Renal cortex interstitium (tissue), 11 donors: ENCODE measurements at regions not wholly inside any gene's neighbourhood (a gene's known extent, or its start where the extent isn't known, plus 50 kb on each side); places are given as distances from the start of the nearest gene placed in this dataset.
"Not testable (repeated sequence)": the region's sequence is repeated elsewhere in the genome, so short reads cannot be mapped to it uniquely, and the experiment has no call there.

ENCODE experiments used
- DNase-seq, 11 donors: peaks; one replicate each; pipeline ENCODE4 v3.0.0-alpha.2; 2013; ENCODE audit warnings: low read depth in 9 of 11, low spot score in 4 of 11; ENCODE audit errors: extremely low read depth in 1 of 11

GRCh38 chr11:92125321-92125720 lies 99.3 kb upstream of the FAT3 start:
- DNase-seq, result no peak

DNA sequence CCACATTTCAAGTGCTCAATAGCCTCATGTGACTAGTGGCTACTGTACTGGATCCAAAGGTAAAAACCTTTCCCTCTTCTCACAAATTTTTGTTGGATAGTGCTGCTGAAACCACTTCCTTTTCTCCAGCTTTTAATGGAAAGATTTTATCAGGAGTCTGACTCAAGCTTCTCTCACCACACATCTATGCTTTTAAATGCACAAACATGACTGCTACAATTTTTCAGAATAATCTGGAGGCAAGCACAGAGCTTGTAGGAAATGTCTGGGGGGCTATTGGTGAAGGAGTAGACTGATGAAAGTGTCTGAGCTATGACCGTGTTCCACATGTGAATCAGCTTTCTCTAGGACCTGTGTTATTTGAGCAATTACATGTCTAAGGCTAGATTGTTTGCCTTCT lies 101.1 kb upstream of the FAT3 start:
- no peak for DNase-seq

DNA sequence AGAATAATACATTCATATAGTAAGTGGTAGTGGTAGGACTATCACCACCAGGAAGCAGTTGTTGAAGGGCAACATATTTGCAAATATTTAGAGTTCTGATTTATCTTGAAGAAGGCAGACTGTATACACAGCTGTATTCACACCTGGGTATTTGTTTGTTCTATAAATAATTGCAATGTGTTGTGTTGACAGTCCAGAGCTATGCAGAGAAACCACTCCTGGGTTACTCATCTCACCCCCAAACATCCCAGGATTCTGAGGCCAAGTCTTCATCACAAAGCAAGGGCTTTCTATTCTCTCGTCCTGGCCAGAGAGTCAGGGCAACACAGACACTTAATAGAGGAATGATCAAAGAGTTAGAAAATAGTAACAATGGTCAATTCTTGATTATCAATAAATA lies 102.1 kb upstream of the FAT3 start:
- no peak for DNase-seq

GRCh38 chr11:92111287-92111686 lies 113.3 kb upstream of the FAT3 start:
- DNase-seq, result no peak

GRCh38 chr11:92109466-92109865 lies 115.2 kb upstream of the FAT3 start:
- DNase-seq, result no peak

DNA sequence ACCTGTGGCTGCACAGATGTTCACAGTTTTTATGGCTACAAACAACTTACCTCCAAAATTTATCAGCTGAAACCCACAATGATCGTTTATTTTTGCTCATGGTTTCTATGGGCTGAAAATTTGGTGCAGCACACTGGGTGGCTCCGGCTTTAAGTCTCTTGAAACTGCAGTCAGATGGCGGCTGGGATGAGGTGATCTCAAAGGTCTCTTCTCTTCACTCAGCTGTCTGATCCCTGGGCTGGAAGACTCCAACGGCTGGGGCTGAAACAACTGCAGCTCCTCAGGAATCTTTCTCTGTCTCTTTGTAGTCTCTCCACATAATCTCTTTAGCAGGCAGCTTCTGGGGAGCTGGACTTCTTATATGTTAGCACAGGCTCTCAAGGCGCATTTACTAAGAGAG lies 117.3 kb upstream of the FAT3 start:
- no peak for DNase-seq

DNA sequence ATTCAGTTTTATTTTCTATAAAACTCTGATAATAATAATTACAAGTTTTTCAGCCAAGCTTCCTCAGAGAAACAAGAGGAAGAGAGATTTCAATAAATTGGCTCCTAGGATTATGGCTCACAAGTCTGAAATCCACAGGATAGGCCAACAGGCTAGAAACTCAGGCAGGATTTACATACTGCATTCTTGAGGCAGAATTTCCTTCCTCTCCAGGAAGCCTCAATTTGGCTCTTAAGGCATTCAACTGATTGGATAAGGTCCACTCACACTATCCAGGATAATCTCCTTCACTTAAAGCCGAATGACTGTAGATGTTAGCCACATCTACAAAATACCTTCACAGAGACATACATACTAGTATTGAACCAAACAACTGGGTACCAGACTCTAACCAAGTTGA lies 120.3 kb upstream of the FAT3 start:
- no peak for DNase-seq

DNA sequence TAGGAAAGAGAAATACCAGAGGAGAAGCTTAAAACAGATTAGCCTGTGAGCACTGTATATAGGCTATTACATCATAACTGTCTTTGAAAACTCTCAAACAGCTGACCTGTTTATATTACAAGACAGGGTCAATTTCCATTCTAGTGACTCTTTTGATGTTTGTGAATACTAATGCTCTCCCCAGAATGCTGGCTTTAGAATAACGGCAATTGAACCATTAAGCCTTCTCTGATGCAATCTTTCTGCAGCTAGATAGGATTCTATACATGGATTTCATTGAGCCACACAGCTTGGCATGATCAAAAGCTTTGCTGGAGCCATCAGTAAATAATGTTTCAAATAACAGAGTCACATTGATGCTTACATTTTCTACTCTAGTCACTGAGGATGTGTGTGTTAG lies 122.7 kb upstream of the FAT3 start:
- no peak for DNase-seq

DNA sequence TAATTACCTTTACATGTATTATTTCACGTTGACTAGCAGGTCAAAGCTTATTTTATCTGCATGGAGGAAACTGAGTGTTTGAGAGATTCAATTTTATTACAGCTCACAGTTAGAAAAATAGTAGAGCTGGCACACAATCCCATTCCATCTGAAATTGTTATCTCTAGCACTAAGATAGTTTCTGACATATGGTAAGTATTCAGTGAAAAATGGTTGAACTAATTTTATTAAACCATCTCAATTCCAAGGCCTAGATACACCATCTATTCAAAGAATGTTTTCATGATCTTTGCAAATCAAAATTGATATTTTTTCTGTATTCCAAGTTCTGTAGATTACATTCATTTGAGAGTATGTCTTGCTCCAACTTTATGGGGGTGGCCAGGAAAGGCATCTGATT lies 125.4 kb upstream of the FAT3 start:
- DNase-seq, result no peak

GRCh38 chr11:92098172-92098571 lies 126.4 kb upstream of the FAT3 start:
- DNase-seq, result no peak

DNA sequence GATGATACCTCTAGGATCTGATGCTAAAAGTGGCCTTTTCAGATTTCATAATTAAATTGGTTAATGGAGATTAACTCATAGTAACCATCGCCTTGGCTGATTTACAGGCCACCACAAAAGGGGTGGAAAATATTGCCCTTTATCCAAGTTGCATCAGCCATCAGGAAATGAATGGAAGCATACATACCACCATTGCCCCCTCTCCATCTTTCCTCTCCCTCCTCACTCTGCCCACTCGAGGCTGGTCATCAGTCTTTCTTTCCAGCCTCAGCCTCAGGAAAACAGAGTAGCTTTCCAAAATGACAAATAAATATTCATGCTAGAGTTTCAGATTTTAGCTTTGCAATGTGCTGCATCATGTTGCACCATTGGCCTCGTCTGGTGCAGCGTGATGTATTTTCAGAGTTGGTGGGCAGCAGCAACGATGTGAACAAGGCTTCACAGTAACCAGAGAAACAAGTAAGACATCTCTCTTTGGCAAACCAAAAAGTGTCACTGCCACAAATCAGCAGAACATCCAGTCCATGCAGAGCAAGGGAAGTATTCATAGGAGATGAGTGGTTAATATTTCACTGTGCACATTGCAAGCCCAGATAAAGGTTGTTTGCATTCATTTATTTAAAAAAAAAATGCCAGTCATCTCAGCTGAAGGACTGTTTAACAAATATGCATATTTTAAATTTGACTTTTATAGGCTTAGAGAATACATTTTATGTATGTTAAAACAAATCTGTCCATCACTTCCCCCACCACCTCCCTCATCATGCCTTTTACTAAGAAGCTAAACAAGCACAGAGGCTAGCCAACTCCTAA lies 136.7 kb upstream of the FAT3 start:
- DNase-seq, result no peak

- no peak for DNase-seq
Observed at GRCh38 chr11:92083123-92083522, 141.5 kb upstream of the FAT3 start.

GRCh38 chr11:92082652-92083051 lies 142.0 kb upstream of the FAT3 start:
- no peak for DNase-seq

DNA sequence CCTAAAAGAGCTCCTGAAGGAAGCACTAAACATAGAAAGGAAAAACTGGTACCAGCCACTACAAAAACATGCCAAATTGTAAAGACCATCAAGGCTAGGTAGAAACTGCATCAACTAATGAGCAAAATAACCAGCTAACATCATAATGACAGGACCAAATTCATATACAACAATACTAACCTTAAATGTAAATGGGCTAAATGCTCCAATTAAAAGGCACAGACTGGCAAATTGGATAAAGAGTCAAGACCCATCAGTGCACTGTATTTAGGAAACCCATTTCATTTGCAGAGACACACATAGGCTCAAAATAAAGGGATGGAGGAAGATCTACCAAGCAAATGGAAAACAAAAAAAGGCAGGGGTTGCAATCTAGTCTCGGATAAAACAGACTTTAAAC lies 150.1 kb upstream of the FAT3 start:
- not testable (repeated sequence) for DNase-seq

DNA sequence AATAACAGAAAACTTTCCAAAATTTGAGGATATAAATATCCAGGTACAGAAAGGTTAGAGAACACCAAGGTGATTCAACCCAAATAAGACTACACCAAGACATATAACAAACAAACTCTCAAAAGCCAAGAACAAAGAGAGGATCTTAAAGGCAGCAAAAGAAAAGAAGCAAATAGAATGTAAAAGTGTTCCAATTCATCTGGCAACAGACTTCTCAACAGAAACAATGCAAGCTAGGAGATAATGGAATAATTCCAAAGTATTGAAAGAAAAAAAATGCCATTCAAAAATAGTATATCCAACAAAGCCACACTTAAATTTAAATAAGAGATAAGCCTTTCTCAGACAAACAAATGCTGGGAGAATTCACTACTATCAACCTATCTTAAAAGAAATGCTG lies 153.0 kb upstream of the FAT3 start:
- DNase-seq, result no peak

DNA sequence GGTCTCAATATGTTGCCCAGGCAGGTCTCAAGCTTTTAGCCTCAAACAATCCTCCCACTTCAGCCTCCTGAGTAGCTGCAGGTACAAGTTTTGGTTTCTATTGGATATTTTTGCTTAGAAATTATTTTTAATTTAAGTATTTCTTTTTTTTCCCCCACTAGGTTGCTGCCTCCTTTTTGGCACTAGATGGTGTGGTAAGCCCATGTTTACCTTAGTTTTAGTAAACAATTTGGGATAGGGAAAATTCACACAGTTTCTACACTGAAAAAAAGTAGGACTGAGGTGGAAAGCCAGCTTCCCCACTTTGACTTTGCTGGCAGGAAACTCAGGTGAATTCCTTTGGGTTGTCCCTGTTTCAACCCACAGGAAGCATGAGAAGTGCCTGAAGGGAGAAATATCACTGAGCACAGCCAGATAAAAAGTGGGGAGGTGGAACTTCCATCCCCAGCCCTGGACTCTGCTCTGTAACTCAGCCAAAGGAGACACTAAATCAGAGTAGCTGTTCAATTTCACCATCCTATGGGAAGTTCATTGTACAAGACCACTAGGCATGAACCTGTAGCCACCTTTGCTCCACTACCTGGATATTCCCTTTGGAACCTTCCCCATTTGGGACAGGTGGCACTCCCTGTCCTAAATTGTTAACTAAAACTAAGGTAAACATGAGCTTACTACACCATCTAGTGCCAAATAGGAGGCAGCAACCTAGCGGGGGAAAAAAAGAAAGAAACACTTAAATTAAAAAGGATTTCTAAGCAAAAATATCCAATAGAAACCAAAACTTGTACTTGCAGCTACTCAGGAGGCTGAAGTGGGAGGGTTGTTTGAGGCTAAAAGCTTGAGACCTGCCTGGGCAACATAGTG lies 154.4 kb upstream of the FAT3 start:
- DNase-seq, result no peak

DNA sequence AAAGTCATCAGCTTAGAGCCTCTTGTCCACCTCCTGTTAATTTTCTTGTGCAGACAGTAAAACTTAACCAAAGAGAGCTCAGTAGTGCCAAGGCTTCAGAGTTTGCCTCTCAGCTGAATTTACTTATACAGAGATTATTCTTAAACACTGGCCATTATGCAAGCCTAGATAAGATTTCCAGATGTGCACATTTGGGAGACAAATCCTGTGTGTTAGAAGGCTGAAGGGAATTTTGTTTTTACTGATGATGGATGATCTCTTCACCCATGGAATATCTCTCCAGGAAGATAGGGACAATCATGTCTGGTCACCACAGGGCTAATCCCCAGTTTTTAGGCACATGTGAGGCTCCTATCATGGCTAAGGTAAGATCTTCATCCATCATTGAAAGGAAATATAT lies 157.6 kb upstream of the FAT3 start:
- no peak for DNase-seq

- DNase-seq, result no peak
Observed at GRCh38 chr11:92061456-92062062, 163.1 kb upstream of the FAT3 start.

DNA sequence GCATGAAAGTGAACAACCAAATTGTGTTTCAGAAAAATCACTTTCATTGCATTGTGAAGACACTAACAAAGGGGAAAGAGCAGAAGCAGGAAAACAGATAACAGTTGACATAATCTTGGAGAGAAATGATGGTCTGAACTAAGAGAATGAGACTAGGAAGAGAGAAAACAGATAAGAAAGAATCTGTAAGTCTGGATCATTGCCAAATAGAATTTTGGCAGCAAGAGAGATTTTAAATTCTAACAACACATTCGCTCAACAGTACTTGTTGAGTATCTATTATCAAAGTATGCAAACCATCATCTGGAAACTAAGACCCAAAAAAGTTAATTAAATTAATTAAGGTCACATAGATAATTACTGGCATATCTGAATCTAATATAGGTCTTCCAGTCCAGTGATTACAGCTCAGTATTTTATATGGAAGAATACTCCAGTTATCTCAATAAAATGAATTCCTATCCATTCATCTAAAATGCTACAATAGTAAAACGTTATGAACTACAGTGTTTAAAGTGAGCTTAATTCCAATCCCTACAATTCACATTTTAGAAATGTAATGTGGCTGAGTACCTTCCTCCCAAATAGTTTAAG lies 166.7 kb upstream of the FAT3 start:
- DNase-seq, result no peak

DNA sequence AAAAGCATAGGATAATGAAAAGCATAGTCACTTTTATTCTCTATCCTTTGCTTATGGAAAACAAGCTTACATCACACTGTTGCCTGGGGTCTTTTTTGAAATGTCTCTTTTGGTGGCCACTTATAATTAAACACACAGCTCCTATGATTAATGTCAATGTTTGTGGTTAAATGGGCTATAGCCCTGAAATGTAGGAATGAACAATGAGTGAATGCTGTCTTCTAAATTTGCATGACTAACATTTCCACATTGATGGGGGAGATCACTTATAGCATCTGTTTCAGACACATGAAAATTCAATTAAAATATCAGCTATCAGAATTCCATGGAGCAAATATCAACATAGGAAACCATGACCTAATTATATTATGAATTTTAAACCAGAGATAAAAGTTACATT lies 171.4 kb upstream of the FAT3 start:
- DNase-seq, result no peak
